Mesothelial cell of epicardium (in vitro differentiated cells): ENCODE measurements at regions not wholly inside any gene's neighbourhood (a gene's known extent, or its start where the extent isn't known, plus 50 kb on each side); places are given as distances from the start of the nearest gene placed in this dataset.
A peak's percentile ranks its signal among the peaks of the same experiment; 100 is the strongest.

ENCODE experiments used
- DNase-seq, 2 experiments: peaks; one replicate each; pipeline ENCODE4 v3.0.0; 2021; ENCODE audit warnings: low spot score in 2 of 2; ENCODE audit not compliant: unreplicated experiment in 2 of 2
- H3K27ac Mint-ChIP-seq: 2 replicates; pipeline ENCODE4 v1.8.0; 2021; ENCODE audit warnings: mixed read lengths
- H3K27me3 Mint-ChIP-seq: 2 replicates; pipeline ENCODE4 v1.8.0; 2021; ENCODE audit warnings: low read depth, mixed read lengths
- H3K36me3 Mint-ChIP-seq: 2 replicates; pipeline ENCODE4 v1.8.0; 2021; ENCODE audit warnings: mixed read lengths
- H3K4me1 Mint-ChIP-seq: 2 replicates; pipeline ENCODE4 v1.8.0; 2021; ENCODE audit warnings: mixed read lengths
- H3K4me3 Mint-ChIP-seq: 2 replicates; pipeline ENCODE4 v1.8.0; 2021; ENCODE audit warnings: mild to moderate bottlenecking, moderate library complexity, mixed read lengths
- H3K9me3 Mint-ChIP-seq: 2 replicates; pipeline ENCODE4 v1.8.0; 2021; ENCODE audit warnings: mixed read lengths
- TF ChIP-seq, protein P1 (sequence below): fragments of 200-600 bp; sonication (generic); IDR thresholded peaks from one replicate; pipeline ENCODE4 v1.5.0; 2021; ENCODE audit warnings: antibody characterized with exemption; ENCODE audit not compliant: unreplicated experiment

DNA sequence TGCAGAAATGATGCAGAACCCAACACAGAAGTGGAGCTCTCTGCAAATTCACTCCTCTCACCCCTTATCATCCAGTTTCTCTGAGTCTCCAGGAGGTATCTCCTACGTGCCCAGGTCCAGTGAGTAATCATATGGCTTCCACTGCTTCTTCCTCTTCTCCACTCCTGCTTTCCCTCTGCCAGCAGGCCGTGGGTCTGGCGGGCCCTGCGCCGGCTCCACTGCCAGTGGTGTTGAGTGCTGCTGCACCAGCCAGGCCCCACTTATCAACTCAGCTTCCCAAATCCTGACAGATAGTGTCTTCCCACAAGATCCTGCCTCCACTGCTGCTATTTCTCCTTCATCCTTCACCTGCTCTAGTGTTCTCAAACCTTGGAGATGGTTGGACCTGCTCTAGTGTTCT is 227.6 kb upstream of the PARD3B start:
- Mint-ChIP-seq H3K27ac (no peak overlapping the region), H3K4me1 (peaks cover 11% of the 10 kb centered on the region), H3K9me3 (no peaks in the 10 kb centered on the region), H3K36me3 (no peaks in the 10 kb centered on the region), H3K27me3 (no peaks in the 10 kb centered on the region), H3K4me3 (no peak overlapping the region)
- no peak for DNase-seq
- TF ChIP-seq, protein P1, sequence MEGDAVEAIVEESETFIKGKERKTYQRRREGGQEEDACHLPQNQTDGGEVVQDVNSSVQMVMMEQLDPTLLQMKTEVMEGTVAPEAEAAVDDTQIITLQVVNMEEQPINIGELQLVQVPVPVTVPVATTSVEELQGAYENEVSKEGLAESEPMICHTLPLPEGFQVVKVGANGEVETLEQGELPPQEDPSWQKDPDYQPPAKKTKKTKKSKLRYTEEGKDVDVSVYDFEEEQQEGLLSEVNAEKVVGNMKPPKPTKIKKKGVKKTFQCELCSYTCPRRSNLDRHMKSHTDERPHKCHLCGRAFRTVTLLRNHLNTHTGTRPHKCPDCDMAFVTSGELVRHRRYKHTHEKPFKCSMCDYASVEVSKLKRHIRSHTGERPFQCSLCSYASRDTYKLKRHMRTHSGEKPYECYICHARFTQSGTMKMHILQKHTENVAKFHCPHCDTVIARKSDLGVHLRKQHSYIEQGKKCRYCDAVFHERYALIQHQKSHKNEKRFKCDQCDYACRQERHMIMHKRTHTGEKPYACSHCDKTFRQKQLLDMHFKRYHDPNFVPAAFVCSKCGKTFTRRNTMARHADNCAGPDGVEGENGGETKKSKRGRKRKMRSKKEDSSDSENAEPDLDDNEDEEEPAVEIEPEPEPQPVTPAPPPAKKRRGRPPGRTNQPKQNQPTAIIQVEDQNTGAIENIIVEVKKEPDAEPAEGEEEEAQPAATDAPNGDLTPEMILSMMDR = no peak

DNA sequence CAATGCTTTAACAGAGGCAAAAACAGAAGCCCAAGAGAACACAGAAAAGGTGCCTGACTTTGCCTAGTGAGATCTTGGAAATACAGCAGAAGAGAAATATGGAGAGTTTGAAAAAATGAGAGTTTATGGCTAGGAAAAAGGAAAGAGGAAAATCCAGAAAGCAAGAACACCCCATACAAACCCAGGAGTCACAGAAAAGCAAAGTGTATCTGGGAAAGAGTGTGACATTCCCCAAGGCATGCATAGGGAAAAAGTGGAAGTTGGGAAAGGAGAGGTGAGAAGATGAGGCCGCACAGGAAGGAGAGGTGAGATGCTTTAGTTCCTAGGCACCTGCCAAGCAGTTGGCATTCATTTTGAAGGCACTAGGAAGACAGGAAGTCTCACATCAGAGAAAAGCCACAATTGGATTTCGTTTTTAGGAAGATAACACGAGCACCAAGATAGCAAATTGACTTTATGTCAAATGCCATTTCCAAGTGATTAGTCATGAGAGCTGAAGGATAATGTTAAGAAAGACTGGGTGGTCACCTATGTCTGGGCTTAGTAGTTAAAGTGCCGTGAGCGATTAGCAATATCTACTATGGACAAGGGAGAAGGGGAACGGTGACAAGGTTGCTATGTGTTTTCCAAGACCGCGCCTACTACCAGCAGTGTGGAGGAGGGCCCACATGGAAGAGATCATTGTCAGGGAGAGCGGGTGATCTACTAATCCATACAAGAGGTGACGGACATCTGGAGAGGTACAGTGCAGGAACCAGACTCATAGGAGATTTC is 224.1 kb upstream of the PARD3B start:
- Mint-ChIP-seq H3K4me1 (peaks cover 2% of the 10 kb centered on the region), H3K27me3 (no peaks in the 10 kb centered on the region), H3K4me3 (no peak overlapping the region), H3K27ac (no peak overlapping the region), H3K36me3 (no peaks in the 10 kb centered on the region), H3K9me3 (no peaks in the 10 kb centered on the region)
- no peak for DNase-seq
- TF ChIP-seq, protein P1 = no peak

DNA sequence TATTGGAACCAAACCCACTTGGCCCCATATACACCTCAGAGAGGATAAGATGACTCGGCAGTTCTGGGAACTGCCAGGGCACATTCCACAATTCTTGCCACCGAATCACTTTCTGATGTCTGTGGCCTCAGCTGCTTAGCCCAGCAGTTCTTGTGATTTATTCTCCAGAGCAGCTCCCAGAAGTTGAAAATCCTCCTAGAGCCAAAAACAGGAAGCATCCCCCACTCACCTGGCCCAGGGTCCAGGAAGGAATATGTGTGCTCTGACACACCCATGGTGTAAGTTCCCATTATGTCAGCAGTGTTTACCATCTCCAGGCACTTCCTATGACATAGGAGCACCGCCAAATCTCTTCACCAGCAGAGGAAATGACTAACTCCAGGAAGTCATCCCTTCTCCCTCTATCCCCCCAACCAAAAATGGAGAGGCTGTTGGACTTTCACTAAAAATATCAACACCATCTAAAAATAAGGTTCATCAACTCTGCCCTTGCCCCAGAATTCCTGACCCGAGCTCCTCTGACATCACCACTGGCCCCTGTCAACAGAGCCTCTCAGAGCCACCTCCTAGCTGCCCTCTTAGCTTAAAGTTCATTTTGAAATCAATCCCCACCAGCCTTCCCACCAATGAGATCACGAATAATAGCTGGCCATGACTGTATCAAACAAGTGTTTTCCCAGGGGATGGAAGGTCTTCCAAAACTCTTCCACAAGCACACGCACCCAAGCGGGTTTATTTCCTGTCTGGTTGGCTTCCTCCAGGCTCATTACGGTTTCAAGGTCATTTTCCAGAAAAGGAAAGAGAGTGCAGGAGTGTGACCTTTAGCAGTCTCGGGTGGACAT is 223.1 kb upstream of the PARD3B start:
- DNase-seq = no peak
- Mint-ChIP-seq H3K4me1 (peaks cover 2% of the 10 kb centered on the region), H3K27ac (no peak overlapping the region), H3K27me3 (no peaks in the 10 kb centered on the region), H3K9me3 (no peaks in the 10 kb centered on the region), H3K36me3 (no peaks in the 10 kb centered on the region), H3K4me3 (no peak overlapping the region)
- TF ChIP-seq, protein P1 = no peak

DNA sequence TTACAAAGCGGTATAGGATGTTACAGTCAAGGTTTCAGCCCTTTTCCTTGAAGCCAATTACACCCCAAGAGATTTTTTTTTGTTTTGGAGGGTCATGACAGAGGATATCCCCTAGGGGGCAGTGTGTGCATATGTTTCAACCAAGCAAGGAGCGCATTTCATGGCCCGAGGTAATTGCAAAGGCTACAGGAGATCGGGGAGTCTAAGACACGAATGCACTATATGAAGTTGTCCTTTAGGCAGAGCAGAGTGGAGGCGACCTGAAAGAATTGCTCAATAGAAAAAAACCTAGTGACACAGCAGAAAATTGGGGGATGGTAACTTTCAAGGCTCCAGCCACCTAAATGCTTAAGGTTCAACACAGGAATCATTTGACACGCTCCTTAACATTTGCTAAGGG is 219.8 kb upstream of the PARD3B start:
- Mint-ChIP-seq H3K4me3 (no peak overlapping the region), H3K27me3 (no peaks in the 10 kb centered on the region), H3K9me3 (no peaks in the 10 kb centered on the region), H3K27ac (no peak overlapping the region), H3K4me1 (peaks cover 2% of the 10 kb centered on the region), H3K36me3 (no peaks in the 10 kb centered on the region)
- peak; percentile 35 to 75 for DNase-seq
- TF ChIP-seq, protein P1 = peak; percentile 99

DNA sequence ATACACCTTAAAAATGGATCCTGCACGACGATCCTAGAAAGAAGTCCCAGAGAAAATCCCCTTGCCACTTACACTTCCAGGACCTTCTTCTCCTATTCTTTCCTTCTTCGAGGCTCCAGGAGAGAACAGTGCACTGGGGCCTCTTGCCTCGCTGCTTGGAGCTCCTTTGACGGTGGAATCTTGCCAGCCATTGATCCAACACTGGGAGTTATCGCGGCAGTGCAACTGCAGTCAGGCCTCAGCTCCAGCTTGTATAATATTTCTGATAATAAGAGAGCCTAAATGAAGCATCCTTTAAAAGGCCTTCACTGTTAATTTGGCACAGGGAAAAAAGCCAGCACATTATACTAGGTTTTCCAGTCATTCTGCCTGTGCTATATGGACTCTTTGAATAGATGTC is 216.9 kb upstream of the PARD3B start:
- no peak overlapping the region for H3K4me3 Mint-ChIP-seq
- H3K4me1 Mint-ChIP-seq = peaks cover 2% of the 10 kb centered on the region
- no peak overlapping the region for H3K27ac Mint-ChIP-seq
- no peaks in the 10 kb centered on the region for H3K27me3 Mint-ChIP-seq
- no peaks in the 10 kb centered on the region for H3K9me3 Mint-ChIP-seq
- TF ChIP-seq, protein P1 = no peak
- no peak for DNase-seq
- H3K36me3 Mint-ChIP-seq = no peaks in the 10 kb centered on the region
